Panc1 (cell line): ENCODE measurements at regions not wholly inside any gene's neighbourhood (a gene's known extent, or its start where the extent isn't known, plus 50 kb on each side); places are given as distances from the start of the nearest gene placed in this dataset.

Source experiments
- CTCF ChIP-seq: fragments of 450-650 bp; IDR thresholded peaks from 2 replicates; pipeline ENCODE4 v1.5.1; 2017; ENCODE audit warnings: mild to moderate bottlenecking
- POLR2AphosphoS5 ChIP-seq: IDR thresholded peaks from 2 replicates; pipeline ENCODE4 v1.6.1; 2012; ENCODE audit warnings: mild to moderate bottlenecking, low read depth, low read length, moderate library complexity
- REST ChIP-seq, 2 experiments: IDR thresholded peaks; 2 replicates each; pipeline ENCODE4 v1.6.1; 2011 to 2012; ENCODE audit warnings: low read depth in 2 of 2, control low read depth in 1 of 2, low read length in 1 of 2, mild to moderate bottlenecking in 1 of 2, moderate library complexity in 1 of 2; ENCODE audit not compliant: insufficient read depth in 1 of 2
- SIN3A ChIP-seq: IDR thresholded peaks from 2 replicates; pipeline ENCODE4 v1.6.1; 2012; ENCODE audit warnings: low read depth, mild to moderate bottlenecking, low read length, moderate library complexity, borderline replicate concordance; ENCODE audit not compliant: insufficient read depth
- TCF7L2 ChIP-seq: IDR thresholded peaks from 2 replicates; pipeline ENCODE4 v1.6.1; 2011; ENCODE audit warnings: mild to moderate bottlenecking, low read depth, low read length, inconsistent platforms

- TF ChIP-seq CTCF (no peak), TCF7L2 (no peak), POLR2AphosphoS5 (no peak), REST (IDR thresholded peaks at IDR 0.05; ENCODE audit: insufficient read depth in 1 of 2, low read depth in 2 of 2, low read length in 1 of 2) (no peak), SIN3A (no peak)
Observed at GRCh38 chr1:221392453-221392852, 349.4 kb downstream of the DUSP10 start.
